ENCODE measurements at regions not wholly inside any gene's neighbourhood (a gene's known extent, or its start where the extent isn't known, plus 50 kb on each side); places are given as distances from the start of the nearest gene placed in this dataset.

GRCh38 chr3:64903006-64903405, 215.2 kb upstream of the ADAMTS9 start:
- no peak for ATAC-seq
- no peak for FAIRE-seq
- no peak for DNase-seq (ENCODE audit: low read depth, low spot score)
- Histone ChIP-seq H2AFZ (ENCODE audit: control insufficient read depth, low read depth, low read length) (no peak overlapping the region), H3K36me3 (ENCODE audit: control insufficient read depth in 2 of 2, insufficient read depth in 2 of 2, low read length in 1 of 2) (no peaks in the 10 kb centered on the region), H3K27me3 (replicated peaks in 1 of 2; ENCODE audit: control insufficient read depth in 2 of 2, insufficient read depth in 2 of 2, low read length in 1 of 2) (no peaks in the 10 kb centered on the region), H3K4me2 (ENCODE audit: control insufficient read depth, insufficient read depth) (no peak overlapping the region), H3K9me3 (replicated peaks; ENCODE audit: control insufficient read depth, insufficient read depth, low read length) (no peaks in the 10 kb centered on the region), H3K9ac (ENCODE audit: control insufficient read depth, insufficient read depth, low read length) (no peak overlapping the region), H4K20me1 (ENCODE audit: control insufficient read depth, insufficient read depth) (no peaks in the 10 kb centered on the region), H3K79me2 (ENCODE audit: control insufficient read depth, insufficient read depth, low read length) (no peaks in the 10 kb centered on the region), H3K4me1 (ENCODE audit: control insufficient read depth, insufficient read depth, low read length) (no peaks in the 10 kb centered on the region), H3K27ac (ENCODE audit: control insufficient read depth, insufficient read depth) (no peak overlapping the region), H3K4me3 (no peak overlapping the region)
- TF ChIP-seq ASH2L (IDR thresholded peaks at IDR 0.05; ENCODE audit: borderline replicate concordance, low read depth) (no peak), MEF2A (IDR thresholded peaks at IDR 0.05; ENCODE audit: insufficient read depth, low read depth, low read length) (no peak)
- ChIA-PET SMC1A (ENCODE audit: uncharacterized antibody, unreplicated experiment) (no interaction called here), CTCF (no interaction called here), RAD21 (ENCODE audit: unreplicated experiment) (no interaction called here), POLR2A (no interaction called here)
- in situ Hi-C loops (cut with MboI): no loop called here
- intact Hi-C loops (cut with micrococcal nuclease; ENCODE audit: unreplicated experiment): no loop called here
- no TSS peak for BruUV-seq (replicated peaks)
- WGBS (ENCODE audit: insufficient coverage, insufficient replicate concordance, low lambda C conversion rate, missing lambda C conversion rate): 0% methylated on average over 1 of the region's 1 CpG

GRCh38 chr3:64901986-64902516, 214.3 kb upstream of the ADAMTS9 start:
- ChIA-PET RAD21 (ENCODE audit: unreplicated experiment) (no interaction called here), POLR2A (no interaction called here), SMC1A (ENCODE audit: uncharacterized antibody, unreplicated experiment) (no interaction called here), CTCF (interaction anchor here (0.7 kb wide), 1 partner anchor 87 kb away, joined by 3 read pairs; no protein-coding TSS in a partner anchor)
- no peaks in the 10 kb centered on the region for H4K20me1 ChIP-seq (ENCODE audit: control insufficient read depth, insufficient read depth)
- H3K36me3 ChIP-seq (ENCODE audit: control insufficient read depth in 2 of 2, insufficient read depth in 2 of 2, low read length in 1 of 2): no peaks in the 10 kb centered on the region
- WGBS (ENCODE audit: insufficient coverage, insufficient replicate concordance, low lambda C conversion rate, missing lambda C conversion rate): 0% methylated on average over 3 of the region's 3 CpGs
- H3K4me3 ChIP-seq: no peak overlapping the region
- no peaks in the 10 kb centered on the region for H3K27me3 ChIP-seq (replicated peaks in 1 of 2; ENCODE audit: control insufficient read depth in 2 of 2, insufficient read depth in 2 of 2, low read length in 1 of 2)
- no peaks in the 10 kb centered on the region for H3K9me3 ChIP-seq (replicated peaks; ENCODE audit: control insufficient read depth, insufficient read depth, low read length)
- no peaks in the 10 kb centered on the region for H3K79me2 ChIP-seq (ENCODE audit: control insufficient read depth, insufficient read depth, low read length)
- FAIRE-seq (no peak), DNase-seq (ENCODE audit: low read depth, low spot score) (no peak), ATAC-seq (no peak)
- intact Hi-C loops (cut with micrococcal nuclease; ENCODE audit: unreplicated experiment) (no loop called here), in situ Hi-C loops (cut with MboI) (no loop called here)
- H2AFZ ChIP-seq (ENCODE audit: control insufficient read depth, low read depth, low read length): no peak overlapping the region
- no peak overlapping the region for H3K27ac ChIP-seq (ENCODE audit: control insufficient read depth, insufficient read depth)
- H3K9ac ChIP-seq (ENCODE audit: control insufficient read depth, insufficient read depth, low read length): no peak overlapping the region
- BruUV-seq (replicated peaks): no TSS peak
- H3K4me2 ChIP-seq (ENCODE audit: control insufficient read depth, insufficient read depth): no peak overlapping the region
- no peaks in the 10 kb centered on the region for H3K4me1 ChIP-seq (ENCODE audit: control insufficient read depth, insufficient read depth, low read length)
- TF ChIP-seq CUX1 (IDR thresholded peaks at IDR 0.05; ENCODE audit: insufficient replicate concordance, low read depth, low read length) (no peak), ZBED1 (IDR thresholded peaks at IDR 0.05; ENCODE audit: borderline replicate concordance) (no peak), PBX3 (IDR thresholded peaks at IDR 0.05; ENCODE audit: insufficient replicate concordance, low read depth, low read length) (no peak), SMARCA5 (IDR thresholded peaks at IDR 0.05) (no peak), RB1 (IDR thresholded peaks at IDR 0.05; ENCODE audit: borderline replicate concordance) (no peak), ZNF217 (IDR thresholded peaks at IDR 0.05) (no peak), LARP7 (IDR thresholded peaks at IDR 0.05) (no peak), SREBF1 (IDR thresholded peaks at IDR 0.05; ENCODE audit: low read length) (no peak), TCF3 (IDR thresholded peaks at IDR 0.05; ENCODE audit: borderline replicate concordance, insufficient read depth, low read depth, low read length) (no peak), BRCA1 (IDR thresholded peaks at IDR 0.05; ENCODE audit: low read depth, low read length) (no peak)

Measured in GM12878 (cell line).